ENCODE measurements at regions not wholly inside any gene's neighbourhood (a gene's known extent, or its start where the extent isn't known, plus 50 kb on each side); places are given as distances from the start of the nearest gene placed in this dataset.

DNA sequence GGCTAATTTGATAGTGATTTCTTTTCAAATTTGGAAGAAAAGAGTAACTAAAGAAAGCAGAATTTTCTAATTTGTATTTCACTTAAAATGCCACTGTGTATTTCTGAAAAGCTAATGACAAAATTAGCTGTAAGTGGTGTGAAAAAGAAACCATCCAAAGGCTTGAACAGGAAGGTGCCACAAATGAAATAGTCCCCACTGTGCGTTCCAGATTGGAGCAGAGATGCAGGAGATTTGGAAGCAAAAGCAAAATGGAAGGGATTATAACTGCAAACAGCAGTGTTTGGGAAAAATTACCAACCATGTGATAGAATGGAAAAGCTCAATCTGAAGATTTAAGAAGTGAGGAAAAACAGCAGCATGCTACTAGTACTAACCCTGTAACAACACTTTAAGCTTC is 498.7 kb downstream of the SUCLG1 start:
- WGBS, 2 donors, result 82 to 87% methylated on average over 1 of the region's 1 CpG
- Histone ChIP-seq H3K9me3 (ENCODE audit: control insufficient read depth in 2 of 2, insufficient read depth in 1 of 2, low read depth in 1 of 2, low read length in 1 of 2) (no peaks in the 10 kb centered on the region), H3K4me3 (ENCODE audit: low read depth in 1 of 2, low read length in 2 of 2) (no peak overlapping the region), H3K4me1 (ENCODE audit: control insufficient read depth in 2 of 2, insufficient read depth in 2 of 2, low read length in 1 of 2) (no peaks in the 10 kb centered on the region), H3K27me3 (ENCODE audit: control insufficient read depth in 1 of 2, insufficient read depth in 2 of 2, low read length in 2 of 2) (no peaks in the 10 kb centered on the region), H3K36me3 (ENCODE audit: control insufficient read depth in 2 of 2, insufficient read depth in 2 of 2, low read length in 1 of 2) (no peaks in the 10 kb centered on the region), H3K27ac (ENCODE audit: low read depth in 2 of 2, low read length in 1 of 2) (no peak overlapping the region)

DNA sequence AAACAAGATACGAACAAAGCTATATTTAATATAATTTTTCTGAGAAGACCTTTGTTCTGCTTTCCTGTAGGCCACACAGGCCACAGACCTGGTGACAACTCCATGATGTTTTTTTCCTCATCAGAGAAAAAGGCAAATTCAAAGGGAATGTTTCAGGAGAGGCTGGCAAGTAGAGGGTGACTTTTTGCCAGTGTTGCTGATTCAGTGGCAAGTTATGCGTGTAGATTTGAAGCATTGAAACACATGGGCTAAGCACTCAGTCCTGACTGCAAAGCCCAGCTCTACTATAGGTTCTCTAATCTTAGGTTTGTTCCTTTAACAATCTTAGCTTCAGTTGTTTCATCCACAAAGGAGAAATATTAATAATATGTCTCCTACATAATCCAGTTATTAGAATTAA is 499.8 kb downstream of the SUCLG1 start:
- no peak overlapping the region for H3K27ac ChIP-seq (ENCODE audit: low read depth in 2 of 2, low read length in 1 of 2)
- no peaks in the 10 kb centered on the region for H3K27me3 ChIP-seq (ENCODE audit: control insufficient read depth in 1 of 2, insufficient read depth in 2 of 2, low read length in 2 of 2)
- WGBS, 2 donors, result 81 to 89% methylated on average over 2 of the region's 2 CpGs
- no peak overlapping the region for H3K4me3 ChIP-seq (ENCODE audit: low read depth in 1 of 2, low read length in 2 of 2)
- H3K9me3 ChIP-seq (ENCODE audit: control insufficient read depth in 2 of 2, insufficient read depth in 1 of 2, low read depth in 1 of 2, low read length in 1 of 2), result no peaks in the 10 kb centered on the region
- H3K4me1 ChIP-seq (ENCODE audit: control insufficient read depth in 2 of 2, insufficient read depth in 2 of 2, low read length in 1 of 2), result no peaks in the 10 kb centered on the region
- no peaks in the 10 kb centered on the region for H3K36me3 ChIP-seq (ENCODE audit: control insufficient read depth in 2 of 2, insufficient read depth in 2 of 2, low read length in 1 of 2)

DNA sequence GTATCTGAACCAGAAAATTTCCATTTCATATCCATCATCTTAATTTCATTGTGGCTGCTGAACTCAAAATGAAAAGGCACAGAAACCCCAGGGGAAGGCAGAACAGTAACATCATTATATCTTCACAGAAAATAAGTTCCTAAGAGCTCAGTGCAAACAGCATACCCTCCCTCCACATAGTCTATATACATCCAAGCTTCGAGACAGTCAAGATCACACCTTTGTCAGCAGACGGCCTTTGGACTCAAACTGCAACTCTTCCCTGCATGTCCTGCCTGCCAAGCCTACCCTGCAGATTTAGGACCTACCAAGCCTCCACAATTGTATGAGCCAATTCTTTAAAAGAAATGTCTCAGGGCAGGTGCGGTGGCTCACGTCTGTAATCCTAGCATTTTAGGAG is 502.1 kb downstream of the SUCLG1 start:
- no peak overlapping the region for H3K27ac ChIP-seq (ENCODE audit: low read depth in 2 of 2, low read length in 1 of 2)
- H3K27me3 ChIP-seq (ENCODE audit: control insufficient read depth in 1 of 2, insufficient read depth in 2 of 2, low read length in 2 of 2), result no peaks in the 10 kb centered on the region
- no peaks in the 10 kb centered on the region for H3K36me3 ChIP-seq (ENCODE audit: control insufficient read depth in 2 of 2, insufficient read depth in 2 of 2, low read length in 1 of 2)
- WGBS, 2 donors, result 85 to 89% methylated on average over 4 of the region's 4 CpGs
- no peaks in the 10 kb centered on the region for H3K9me3 ChIP-seq (ENCODE audit: control insufficient read depth in 2 of 2, insufficient read depth in 1 of 2, low read depth in 1 of 2, low read length in 1 of 2)
- no peaks in the 10 kb centered on the region for H3K4me1 ChIP-seq (ENCODE audit: control insufficient read depth in 2 of 2, insufficient read depth in 2 of 2, low read length in 1 of 2)
- H3K4me3 ChIP-seq (ENCODE audit: low read depth in 1 of 2, low read length in 2 of 2), result no peak overlapping the region

DNA sequence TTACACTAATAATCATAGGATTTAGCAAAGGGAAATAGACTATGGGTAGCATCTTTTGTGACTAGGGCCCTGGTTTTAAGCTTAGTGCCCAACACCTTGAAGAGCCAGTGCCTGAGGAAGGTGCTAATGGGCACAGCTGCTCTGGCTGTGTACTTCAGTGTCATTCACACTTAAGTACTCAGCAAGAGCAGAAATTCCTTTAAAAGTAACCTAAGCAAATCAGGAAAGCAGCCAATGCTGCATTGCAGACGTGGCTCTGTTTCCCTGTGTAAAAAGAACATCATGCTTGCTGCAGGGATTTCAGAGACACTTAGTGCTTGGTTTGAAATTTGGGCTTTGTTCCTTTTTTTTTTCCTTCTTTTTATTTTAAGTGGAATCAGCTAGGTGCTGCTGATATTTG is 505.4 kb downstream of the SUCLG1 start:
- H3K27me3 ChIP-seq (ENCODE audit: control insufficient read depth in 1 of 2, insufficient read depth in 2 of 2, low read length in 2 of 2), result no peaks in the 10 kb centered on the region
- H3K4me1 ChIP-seq (ENCODE audit: control insufficient read depth in 2 of 2, insufficient read depth in 2 of 2, low read length in 1 of 2), result no peaks in the 10 kb centered on the region
- WGBS, 2 donors, result 20 to 23% methylated on average over 1 of the region's 1 CpG
- no peak overlapping the region for H3K27ac ChIP-seq (ENCODE audit: low read depth in 2 of 2, low read length in 1 of 2)
- H3K9me3 ChIP-seq (ENCODE audit: control insufficient read depth in 2 of 2, insufficient read depth in 1 of 2, low read depth in 1 of 2, low read length in 1 of 2), result no peaks in the 10 kb centered on the region
- no peak overlapping the region for H3K4me3 ChIP-seq (ENCODE audit: low read depth in 1 of 2, low read length in 2 of 2)
- no peaks in the 10 kb centered on the region for H3K36me3 ChIP-seq (ENCODE audit: control insufficient read depth in 2 of 2, insufficient read depth in 2 of 2, low read length in 1 of 2)

DNA sequence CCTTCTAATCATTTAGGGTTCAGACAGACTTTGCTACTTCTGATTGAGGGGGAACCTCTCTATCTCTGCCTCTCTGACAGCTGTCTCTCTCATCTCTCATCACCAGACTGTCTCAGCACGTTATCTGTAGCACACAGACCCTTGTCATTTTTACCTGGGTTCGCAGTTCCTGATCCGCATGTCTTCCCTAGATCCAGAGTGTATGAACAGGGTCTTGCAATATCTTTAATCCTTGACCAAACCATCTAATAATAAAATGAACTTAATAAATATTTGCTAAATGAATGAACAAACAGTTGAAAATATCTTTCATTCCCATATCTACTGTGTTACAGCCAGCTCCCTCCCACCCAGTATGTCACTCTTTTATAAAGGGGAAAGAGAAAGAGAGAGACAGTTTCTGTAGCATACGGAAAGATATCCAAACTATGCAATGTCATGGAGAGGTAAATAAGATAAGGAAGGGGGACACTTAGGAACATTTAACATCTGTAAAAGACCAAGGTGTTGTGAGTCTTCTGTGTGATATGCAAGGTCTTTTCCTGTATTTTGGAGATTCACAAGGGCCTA is 507.6 kb downstream of the SUCLG1 start:
- WGBS, 2 donors, result 66 to 70% methylated on average over 4 of the region's 4 CpGs
- Histone ChIP-seq H3K27ac (ENCODE audit: low read depth in 2 of 2, low read length in 1 of 2) (no peak overlapping the region), H3K4me3 (ENCODE audit: low read depth in 1 of 2, low read length in 2 of 2) (no peak overlapping the region), H3K27me3 (ENCODE audit: control insufficient read depth in 1 of 2, insufficient read depth in 2 of 2, low read length in 2 of 2) (no peaks in the 10 kb centered on the region), H3K9me3 (ENCODE audit: control insufficient read depth in 2 of 2, insufficient read depth in 1 of 2, low read depth in 1 of 2, low read length in 1 of 2) (no peaks in the 10 kb centered on the region), H3K36me3 (ENCODE audit: control insufficient read depth in 2 of 2, insufficient read depth in 2 of 2, low read length in 1 of 2) (no peaks in the 10 kb centered on the region), H3K4me1 (ENCODE audit: control insufficient read depth in 2 of 2, insufficient read depth in 2 of 2, low read length in 1 of 2) (no peaks in the 10 kb centered on the region)

DNA sequence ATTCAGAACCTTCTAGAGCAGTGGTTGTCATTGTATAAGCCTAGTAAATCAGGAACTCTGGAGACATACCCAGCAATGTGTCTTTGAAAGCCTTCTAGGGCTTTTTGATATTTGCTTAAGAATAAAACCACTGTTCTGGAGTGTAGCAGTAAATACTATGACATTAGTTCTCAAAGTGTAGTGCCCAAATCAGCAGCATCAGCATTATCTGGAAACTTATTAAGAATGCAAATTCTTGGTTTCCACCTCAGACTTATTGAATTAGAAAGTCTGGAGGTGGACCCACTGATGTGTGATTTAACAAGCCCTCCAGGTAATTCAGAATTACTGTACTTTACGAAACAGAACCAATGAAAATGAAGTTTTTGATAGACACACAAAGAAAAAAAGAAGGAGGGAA is 509.7 kb downstream of the SUCLG1 start:
- H3K4me3 ChIP-seq (ENCODE audit: low read depth in 1 of 2, low read length in 2 of 2), result no peak overlapping the region
- no peaks in the 10 kb centered on the region for H3K4me1 ChIP-seq (ENCODE audit: control insufficient read depth in 2 of 2, insufficient read depth in 2 of 2, low read length in 1 of 2)
- no peaks in the 10 kb centered on the region for H3K36me3 ChIP-seq (ENCODE audit: control insufficient read depth in 2 of 2, insufficient read depth in 2 of 2, low read length in 1 of 2)
- H3K27ac ChIP-seq (ENCODE audit: low read depth in 2 of 2, low read length in 1 of 2), result no peak overlapping the region
- 69 to 90% methylated on average over 1 of the region's 1 CpG for WGBS, 2 donors
- H3K9me3 ChIP-seq (ENCODE audit: control insufficient read depth in 2 of 2, insufficient read depth in 1 of 2, low read depth in 1 of 2, low read length in 1 of 2), result no peaks in the 10 kb centered on the region
- H3K27me3 ChIP-seq (ENCODE audit: control insufficient read depth in 1 of 2, insufficient read depth in 2 of 2, low read length in 2 of 2), result no peaks in the 10 kb centered on the region

DNA sequence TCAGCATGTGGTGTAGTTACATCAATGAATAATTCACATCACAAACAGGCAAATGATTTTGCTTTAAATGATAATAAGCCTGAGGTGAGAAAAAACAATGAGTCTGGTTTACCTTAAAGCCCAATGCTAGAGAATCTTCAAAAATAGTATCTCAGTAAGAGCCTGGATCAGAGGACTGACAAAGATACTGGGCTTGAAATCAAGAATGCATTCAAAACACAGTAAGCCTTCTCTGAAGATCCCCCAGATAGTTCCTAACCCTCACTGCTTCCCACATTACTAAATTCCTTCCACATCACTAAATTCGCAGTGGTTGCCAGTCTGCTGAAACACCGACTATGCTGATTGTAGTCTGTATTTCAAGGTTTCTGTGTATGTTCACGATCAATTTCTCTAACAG is 514.9 kb downstream of the SUCLG1 start:
- H3K4me1 ChIP-seq (ENCODE audit: control insufficient read depth in 2 of 2, insufficient read depth in 2 of 2, low read length in 1 of 2), result no peaks in the 10 kb centered on the region
- no peaks in the 10 kb centered on the region for H3K27me3 ChIP-seq (ENCODE audit: control insufficient read depth in 1 of 2, insufficient read depth in 2 of 2, low read length in 2 of 2)
- 57 to 61% methylated on average over 3 of the region's 3 CpGs for WGBS, 2 donors
- H3K27ac ChIP-seq (ENCODE audit: low read depth in 2 of 2, low read length in 1 of 2), result no peak overlapping the region
- H3K4me3 ChIP-seq (ENCODE audit: low read depth in 1 of 2, low read length in 2 of 2), result no peak overlapping the region
- no peaks in the 10 kb centered on the region for H3K36me3 ChIP-seq (ENCODE audit: control insufficient read depth in 2 of 2, insufficient read depth in 2 of 2, low read length in 1 of 2)
- H3K9me3 ChIP-seq (ENCODE audit: control insufficient read depth in 2 of 2, insufficient read depth in 1 of 2, low read depth in 1 of 2, low read length in 1 of 2), result no peaks in the 10 kb centered on the region

DNA sequence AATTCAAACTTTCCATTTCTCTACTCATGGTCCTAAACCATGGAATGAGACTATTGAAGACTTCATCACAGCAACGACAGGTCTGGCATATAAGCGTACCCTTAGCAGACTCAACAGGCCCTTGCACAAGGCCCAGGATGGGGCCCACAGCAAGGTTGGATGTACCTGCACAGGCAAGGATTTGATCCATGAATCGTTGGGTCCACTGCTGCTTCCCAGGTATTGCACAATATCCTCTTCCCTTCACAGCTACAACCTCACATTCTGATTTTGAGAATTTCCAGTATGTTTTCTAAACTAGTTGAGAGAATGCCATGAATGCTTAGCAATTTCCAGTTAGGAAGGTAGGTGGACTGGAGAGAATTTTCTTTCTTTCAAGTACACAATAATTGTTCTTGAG is 515.8 kb downstream of the SUCLG1 start:
- WGBS, 2 donors, result 81 to 86% methylated on average over 3 of the region's 3 CpGs

DNA sequence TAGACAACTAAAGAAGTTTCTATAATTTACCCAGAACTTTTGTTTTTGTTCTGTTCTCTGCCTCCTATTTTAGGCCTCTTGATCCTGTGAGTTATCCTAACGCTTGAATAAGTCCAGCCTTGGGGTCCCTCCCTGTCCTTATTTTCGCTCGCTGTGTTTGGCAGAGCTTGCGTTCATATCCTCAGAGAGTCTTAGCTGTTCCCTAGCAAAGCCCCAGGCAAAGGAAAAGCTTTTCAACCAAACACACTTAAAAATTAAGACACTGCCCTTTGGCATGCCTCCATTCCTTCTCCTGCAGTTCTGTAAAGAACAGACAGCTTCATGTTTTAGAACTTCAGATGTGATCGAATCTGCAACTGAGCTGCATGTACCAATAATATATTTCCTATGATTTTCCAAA is 517.2 kb downstream of the SUCLG1 start:
- no peak overlapping the region for H3K4me3 ChIP-seq (ENCODE audit: low read depth in 1 of 2, low read length in 2 of 2)
- H3K36me3 ChIP-seq (ENCODE audit: control insufficient read depth in 2 of 2, insufficient read depth in 2 of 2, low read length in 1 of 2), result no peaks in the 10 kb centered on the region
- H3K27ac ChIP-seq (ENCODE audit: low read depth in 2 of 2, low read length in 1 of 2), result no peak overlapping the region
- H3K27me3 ChIP-seq (ENCODE audit: control insufficient read depth in 1 of 2, insufficient read depth in 2 of 2, low read length in 2 of 2), result no peaks in the 10 kb centered on the region
- no peaks in the 10 kb centered on the region for H3K4me1 ChIP-seq (ENCODE audit: control insufficient read depth in 2 of 2, insufficient read depth in 2 of 2, low read length in 1 of 2)
- WGBS, 2 donors, result 69 to 78% methylated on average over 5 of the region's 5 CpGs
- no peaks in the 10 kb centered on the region for H3K9me3 ChIP-seq (ENCODE audit: control insufficient read depth in 2 of 2, insufficient read depth in 1 of 2, low read depth in 1 of 2, low read length in 1 of 2)

More for the DNA sequence above, 515.8 kb downstream of the SUCLG1 start:
- no peaks in the 10 kb centered on the region for H3K27me3 ChIP-seq (ENCODE audit: control insufficient read depth in 1 of 2, insufficient read depth in 2 of 2, low read length in 2 of 2)
- no peaks in the 10 kb centered on the region for H3K4me1 ChIP-seq (ENCODE audit: control insufficient read depth in 2 of 2, insufficient read depth in 2 of 2, low read length in 1 of 2)
- H3K36me3 ChIP-seq (ENCODE audit: control insufficient read depth in 2 of 2, insufficient read depth in 2 of 2, low read length in 1 of 2), result no peaks in the 10 kb centered on the region
- H3K27ac ChIP-seq (ENCODE audit: low read depth in 2 of 2, low read length in 1 of 2), result no peak overlapping the region
- no peak overlapping the region for H3K4me3 ChIP-seq (ENCODE audit: low read depth in 1 of 2, low read length in 2 of 2)
- H3K9me3 ChIP-seq (ENCODE audit: control insufficient read depth in 2 of 2, insufficient read depth in 1 of 2, low read depth in 1 of 2, low read length in 1 of 2), result no peaks in the 10 kb centered on the region

DNA sequence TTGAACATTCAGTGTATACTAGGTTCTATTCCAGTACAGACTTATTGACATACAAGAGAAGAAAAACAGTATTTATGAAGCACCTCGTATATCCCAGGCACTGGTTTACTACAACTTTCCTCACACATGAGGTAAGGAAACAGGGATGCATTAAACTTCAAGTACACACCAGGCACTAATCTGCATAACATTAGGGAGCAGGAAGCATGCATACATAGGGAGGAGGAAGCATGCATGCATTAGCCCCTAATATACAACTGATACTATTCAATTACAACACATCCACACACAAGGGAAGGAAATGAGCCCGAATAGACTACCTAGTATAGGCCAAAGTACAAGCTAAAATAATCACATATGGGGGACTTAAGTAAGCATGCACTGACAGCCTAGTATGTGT is 525.3 kb downstream of the SUCLG1 start:
- Histone ChIP-seq H3K36me3 (ENCODE audit: control insufficient read depth in 2 of 2, insufficient read depth in 2 of 2, low read length in 1 of 2) (no peaks in the 10 kb centered on the region), H3K9me3 (ENCODE audit: control insufficient read depth in 2 of 2, insufficient read depth in 1 of 2, low read depth in 1 of 2, low read length in 1 of 2) (no peaks in the 10 kb centered on the region), H3K27ac (ENCODE audit: low read depth in 2 of 2, low read length in 1 of 2) (no peak overlapping the region), H3K4me3 (ENCODE audit: low read depth in 1 of 2, low read length in 2 of 2) (no peak overlapping the region), H3K4me1 (ENCODE audit: control insufficient read depth in 2 of 2, insufficient read depth in 2 of 2, low read length in 1 of 2) (no peaks in the 10 kb centered on the region), H3K27me3 (ENCODE audit: control insufficient read depth in 1 of 2, insufficient read depth in 2 of 2, low read length in 2 of 2) (no peaks in the 10 kb centered on the region)
- WGBS, 2 donors, result 40 to 56% methylated on average over 2 of the region's 2 CpGs

All from esophagus (tissue), 2 donors.